ENCODE measurements at regions not wholly inside any gene's neighbourhood (a gene's known extent, or its start where the extent isn't known, plus 50 kb on each side); places are given as distances from the start of the nearest gene placed in this dataset.

DNA sequence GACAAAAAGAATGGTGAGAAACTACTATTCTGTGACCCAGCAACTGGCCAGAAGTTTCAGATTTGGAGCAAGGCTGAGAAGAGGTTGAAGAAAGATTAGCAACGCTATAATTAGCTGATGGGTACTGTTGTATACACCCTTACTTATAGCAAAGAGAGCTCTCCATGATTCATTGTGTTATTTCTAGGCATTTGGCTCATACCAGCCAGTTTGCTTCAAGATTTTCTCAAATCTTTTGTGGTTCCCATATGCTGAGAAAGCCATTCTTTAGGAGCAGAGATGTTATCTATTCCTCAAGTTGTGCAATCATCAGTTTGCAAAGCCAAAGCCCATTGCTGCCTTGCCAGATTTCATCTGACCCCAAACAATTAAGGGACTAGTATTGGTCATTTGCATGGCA lies 179.4 kb downstream of the ETS1 start:
- DNase-seq (ENCODE audit: low read depth, low spot score), result no peak

DNA sequence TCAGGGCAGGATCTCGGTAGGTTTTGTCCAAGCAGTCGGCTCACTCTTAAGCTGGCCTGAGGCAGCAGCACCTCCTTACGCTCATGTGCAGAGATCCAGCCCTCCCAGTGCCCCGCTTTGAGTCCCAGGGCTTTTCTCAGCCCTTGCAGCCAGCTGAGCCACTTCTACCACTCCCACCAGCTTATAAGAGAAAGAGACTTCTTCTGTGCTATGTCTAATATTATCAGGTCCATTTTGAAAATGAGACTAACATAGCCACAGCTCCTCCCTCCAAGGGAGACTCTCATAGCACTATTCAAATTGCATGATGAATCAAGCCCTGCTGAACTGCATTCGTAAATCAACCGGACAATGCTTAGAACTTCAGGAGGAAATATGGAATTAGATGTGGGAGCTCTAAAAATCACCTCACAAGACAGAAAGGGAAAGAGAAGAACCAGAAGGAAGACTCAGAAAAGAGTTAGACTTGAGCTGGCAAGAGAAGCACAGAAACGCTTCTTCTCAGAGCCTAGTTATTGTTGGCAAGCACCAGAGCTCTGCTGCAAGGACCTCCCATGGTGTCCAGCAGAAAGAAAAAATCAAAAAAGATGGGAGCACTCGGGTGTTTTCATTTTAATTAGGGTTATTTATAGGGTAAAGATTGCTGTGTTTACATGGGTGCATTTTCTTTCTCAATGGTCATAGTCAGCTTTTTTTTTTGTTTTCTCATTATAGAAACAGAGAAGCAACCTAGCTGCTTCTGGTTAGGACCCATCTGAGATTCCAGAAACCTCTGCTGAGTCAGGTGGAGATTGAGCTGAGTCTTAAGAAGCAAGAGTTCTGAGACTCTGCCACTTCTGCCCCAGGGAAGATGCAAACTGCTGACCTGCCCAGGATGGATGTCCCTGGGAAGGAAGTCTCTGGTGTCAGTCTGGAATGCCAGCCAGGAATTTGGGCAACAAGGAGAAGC lies 181.4 kb downstream of the ETS1 start:
- DNase-seq (ENCODE audit: low read depth, low spot score), result peak; percentile 51

DNA sequence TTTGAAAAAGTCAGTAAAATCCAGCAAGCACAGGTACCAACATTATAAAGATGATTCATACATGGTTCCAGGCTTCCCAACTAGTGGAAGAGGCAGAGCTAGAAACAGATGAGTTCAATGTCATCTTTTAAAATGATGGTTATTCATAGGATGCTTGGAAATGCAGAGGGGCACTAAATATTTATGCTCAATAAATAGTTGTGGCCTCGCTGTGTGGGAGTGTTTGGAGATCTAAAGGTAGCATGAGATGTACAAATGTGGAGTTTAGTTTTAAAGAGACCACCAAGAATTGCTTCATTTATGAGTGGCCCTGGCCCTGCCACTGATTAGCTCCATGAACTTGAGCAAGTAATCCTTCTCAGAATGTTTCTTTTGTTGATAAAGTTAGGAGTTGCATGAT lies 182.2 kb downstream of the ETS1 start:
- DNase-seq (ENCODE audit: low read depth, low spot score), result no peak

DNA sequence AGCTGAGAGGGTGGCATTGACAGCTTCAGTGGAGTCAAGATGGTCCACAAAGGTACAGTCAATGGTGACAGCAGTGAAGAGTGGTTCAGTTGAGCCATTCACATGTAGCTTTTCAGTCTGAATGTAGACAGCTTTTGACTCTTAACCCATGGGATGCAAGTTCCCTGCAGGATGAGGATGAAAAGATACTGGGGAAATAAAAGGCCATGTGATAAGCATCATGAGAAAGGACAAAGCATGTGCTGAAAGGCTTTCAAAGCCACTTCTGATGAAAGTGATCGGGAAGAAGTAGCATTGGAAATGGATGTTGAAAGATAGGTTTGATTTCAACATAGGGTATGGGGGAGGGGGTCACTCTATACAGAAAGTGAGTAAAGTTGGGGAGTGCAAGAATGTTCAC lies 182.9 kb downstream of the ETS1 start:
- DNase-seq (ENCODE audit: low read depth, low spot score), result no peak

DNA sequence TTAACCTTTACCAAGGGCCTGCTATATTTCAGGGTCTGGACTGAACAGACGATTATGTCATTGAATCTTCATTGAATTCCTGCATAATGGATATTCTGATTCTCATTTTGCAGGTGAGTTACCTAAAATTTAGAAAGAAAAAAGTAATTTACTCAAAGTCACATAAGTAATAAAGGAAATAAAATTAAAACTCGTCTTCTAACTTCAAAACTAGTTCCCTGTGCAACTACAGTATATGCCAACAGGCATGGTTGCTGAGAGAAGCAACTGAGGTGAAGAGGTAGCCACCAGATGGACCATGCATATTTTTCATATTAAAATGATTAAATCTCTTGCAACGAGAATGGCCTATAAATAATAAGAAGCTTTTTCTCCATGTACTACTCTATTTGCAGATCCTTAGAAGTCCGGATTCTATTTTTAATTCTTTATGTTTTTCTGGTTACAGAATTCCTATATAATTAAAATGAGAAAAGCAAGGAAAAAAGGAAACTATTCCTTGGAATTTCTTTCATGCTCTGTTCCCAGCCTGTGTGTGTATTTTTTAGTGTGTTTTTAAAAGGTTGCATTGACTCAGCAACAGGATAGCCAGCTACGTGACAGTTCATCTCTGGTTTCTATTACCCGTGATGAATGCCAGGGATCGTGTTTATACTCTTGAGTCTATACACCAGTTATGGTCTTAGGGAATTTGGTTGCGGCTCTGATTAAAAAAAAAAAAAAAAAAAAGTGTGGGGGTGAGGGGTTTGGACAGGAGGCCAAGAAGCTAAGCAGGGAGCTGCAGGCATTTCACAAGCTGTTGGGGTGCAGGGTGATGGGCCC lies 186.8 kb downstream of the ETS1 start:
- DNase-seq (ENCODE audit: low read depth, low spot score), result no peak

DNA sequence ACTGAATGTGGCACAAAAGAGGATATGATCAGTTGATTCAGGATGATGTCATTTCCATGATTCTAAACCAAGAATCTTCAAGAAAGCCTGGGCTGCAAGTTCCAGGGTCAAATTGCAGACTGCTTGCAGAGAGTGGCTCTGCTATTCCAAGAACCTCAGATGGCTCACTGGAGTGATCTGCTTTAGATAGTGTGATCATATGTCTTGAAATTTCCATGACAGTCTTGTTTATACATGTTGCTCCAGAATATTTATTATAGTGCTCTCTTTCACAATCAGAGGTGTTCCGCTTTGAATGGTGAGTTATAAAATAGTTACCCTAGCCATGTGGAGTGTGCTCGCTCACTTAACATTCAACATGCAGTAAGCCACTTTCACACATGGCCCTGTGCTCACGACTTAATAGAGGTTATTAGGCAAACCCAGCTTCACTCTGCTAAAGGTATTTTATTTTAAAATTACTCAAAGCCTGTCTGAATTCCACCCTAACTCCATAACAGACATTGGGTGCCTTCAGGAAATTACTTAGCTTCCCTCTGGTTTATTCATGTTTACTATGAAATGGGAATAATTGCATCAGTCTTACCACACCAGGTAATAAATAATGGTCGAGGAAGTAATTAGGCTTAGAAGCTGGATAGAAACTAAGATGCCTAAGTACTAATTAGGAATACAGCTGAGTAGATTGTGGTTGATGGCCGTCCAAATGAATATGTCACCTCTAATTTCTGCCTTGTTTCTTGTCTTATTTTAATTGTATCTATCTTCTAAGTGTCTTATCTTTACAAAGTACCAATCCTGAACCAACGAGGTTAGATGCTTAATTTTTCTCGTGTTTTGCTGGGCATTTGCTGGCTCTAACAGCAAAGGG lies 187.9 kb downstream of the ETS1 start:
- DNase-seq (ENCODE audit: low read depth, low spot score), result no peak

DNA sequence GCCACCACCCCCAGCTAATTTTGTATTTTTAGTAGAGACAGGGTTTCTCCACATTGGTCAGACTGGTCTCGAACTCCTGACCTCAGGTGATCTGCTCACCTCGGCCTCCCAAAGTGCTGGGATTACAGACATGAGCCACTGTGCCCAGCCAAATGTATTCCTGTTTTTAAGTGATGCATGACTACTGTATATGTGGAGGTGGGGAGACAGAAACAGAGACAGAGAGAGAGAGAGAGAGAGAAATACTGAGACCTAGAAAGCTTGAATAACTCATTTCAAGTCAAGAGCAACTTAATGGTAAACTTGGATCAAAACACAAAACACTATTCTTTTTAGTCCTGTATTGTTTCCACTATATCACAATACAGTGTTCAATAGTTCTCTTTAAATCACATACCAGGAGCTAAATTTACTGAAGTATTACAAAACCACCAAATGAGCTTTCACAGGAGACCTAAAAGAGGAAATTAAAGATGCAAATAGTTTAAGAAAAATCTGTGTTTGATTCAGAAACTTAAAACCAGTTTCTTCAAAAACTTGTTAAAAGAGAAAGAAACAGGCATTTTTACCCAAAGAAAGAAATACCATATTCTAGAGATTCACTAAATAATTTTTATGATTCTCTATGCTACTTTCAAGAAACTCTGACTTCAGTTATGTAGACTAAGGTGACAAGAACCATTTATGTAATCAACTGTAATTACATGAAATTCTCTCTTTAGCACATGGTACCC lies 188.7 kb downstream of the ETS1 start:
- DNase-seq (ENCODE audit: low read depth, low spot score), result no peak

DNA sequence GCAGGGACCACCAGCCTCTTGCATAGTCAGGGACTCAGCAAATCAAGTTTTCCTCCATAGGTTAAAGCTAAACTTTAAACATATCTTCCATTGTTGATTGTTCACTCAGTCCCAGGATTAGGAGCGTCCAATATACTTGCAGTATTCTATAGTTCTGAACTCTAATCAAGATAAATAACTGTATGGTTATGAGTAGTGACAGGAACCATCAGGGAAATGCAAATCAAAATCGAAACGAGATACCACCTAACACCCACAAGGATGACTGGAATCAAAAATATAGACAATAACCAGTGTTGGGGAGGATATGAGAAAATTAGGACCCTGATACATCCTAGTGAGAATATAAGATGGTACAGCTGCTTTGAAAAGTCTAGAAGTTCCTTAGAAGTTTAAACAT lies 190.0 kb downstream of the ETS1 start:
- no peak for DNase-seq (ENCODE audit: low read depth, low spot score)

DNA sequence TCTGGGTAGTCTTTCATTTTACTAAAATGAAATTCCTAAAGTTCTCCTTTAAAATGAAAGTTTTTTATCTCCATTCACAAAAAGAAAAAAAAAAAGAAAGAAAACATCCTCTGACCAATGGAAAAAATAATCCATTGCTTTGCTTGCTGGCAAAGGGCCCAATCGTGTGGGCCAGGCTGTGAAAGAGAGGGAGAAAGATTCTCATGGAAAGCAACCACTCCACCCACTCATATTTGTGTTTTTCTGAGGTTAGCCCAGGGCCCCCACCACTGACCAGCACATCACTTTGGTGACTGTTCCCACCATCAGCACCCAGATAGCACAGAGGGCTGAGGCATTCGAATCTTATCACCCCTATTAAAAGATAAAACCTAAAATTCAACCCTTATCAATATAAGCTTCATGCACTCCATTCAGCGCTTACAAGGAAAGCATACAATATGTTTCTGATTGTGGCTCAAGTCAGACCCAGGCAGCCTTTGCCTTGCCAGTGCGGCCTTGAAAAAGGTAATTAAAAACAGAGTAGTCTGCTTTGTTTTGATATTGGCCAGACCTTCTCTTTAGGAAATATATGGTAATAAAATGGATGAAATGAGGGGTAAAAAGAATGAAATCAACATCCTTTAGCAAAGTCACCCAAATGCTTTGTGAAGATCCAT lies 192.8 kb downstream of the ETS1 start:
- no peak for DNase-seq (ENCODE audit: low read depth, low spot score)

DNA sequence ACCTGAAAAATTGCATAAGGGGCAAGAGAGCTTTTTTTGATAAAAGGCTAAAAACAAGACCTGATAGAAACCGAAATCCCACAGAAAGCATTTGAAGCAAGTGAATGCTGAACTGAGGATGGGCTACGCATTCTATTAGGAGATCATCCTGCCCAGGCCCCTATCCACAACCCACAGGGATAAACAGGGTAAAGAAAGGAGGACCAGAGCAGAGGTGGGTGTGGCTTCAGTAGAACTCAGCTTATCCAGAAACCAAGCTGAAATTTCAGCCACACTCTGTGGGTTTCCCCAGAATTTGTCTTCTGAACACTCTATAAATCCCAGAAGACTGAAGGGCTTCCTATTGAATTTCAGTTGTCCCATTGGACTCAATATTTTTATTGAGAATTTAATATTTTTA lies 195.1 kb downstream of the ETS1 start:
- DNase-seq (ENCODE audit: low read depth, low spot score), result no peak

DNA sequence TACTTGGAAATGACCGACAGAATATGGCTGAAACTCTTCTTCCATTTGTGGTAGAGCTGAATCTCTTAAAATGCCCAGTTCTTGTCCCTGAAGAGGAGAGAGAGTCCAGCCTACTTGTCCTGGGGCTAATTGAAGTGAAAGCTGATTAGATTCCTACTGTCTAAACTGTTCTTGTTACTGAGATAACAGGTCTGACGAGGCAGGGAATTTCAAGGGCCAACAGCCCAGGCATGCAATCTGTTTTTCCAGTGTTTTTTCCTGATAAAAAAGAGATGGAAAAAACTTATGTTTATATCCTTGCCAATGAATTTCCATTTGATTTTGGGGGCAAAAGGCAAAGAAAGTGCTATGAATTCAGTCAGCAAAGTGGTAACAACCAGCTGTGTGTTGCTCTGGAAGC lies 195.5 kb downstream of the ETS1 start:
- DNase-seq (ENCODE audit: low read depth, low spot score), result peak; percentile 19

DNA sequence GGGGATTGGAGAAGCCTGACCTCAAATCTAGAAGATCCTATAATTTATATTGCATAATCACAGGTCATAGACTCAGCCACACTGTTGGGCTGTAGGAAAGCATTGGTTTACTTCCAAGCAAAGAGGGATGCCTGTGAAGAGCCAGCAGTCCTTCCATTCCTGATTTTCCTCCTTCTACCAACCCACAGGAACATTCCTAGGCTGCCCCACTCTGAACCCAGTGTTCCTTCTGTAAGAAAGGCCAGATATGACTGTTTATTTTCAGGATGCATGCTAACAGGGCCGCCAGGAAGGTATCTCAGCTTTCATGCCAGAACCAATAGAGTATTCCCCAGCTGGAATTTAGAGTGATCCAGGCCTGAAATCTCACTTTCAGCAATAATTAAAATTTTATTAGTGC lies 197.1 kb downstream of the ETS1 start:
- DNase-seq (ENCODE audit: low read depth, low spot score), result no peak

DNA sequence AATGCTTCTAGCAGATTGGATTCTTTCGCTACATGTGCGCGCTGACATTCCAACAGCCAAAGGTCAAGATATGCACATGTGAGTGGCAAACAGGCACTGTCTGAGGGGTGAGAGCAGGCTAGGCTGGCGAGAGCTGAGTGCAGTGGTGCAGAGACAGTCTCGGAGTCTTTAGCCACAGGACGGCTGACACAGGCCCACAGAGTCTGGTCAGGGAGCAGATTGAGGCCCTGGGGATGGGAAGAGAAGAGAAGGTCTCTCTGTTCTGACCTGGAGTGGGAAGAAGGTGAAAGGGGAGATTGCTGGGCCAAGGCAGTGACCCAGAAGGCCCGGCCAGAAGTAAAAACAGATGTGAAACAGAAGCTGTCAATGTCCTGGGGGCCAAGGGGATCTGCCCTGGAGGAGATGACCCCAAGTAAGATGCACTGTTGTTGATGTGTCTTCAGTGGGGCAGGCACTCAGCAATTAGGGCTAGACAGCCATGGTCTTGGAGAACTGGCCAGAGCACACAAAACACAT lies 197.8 kb downstream of the ETS1 start:
- peak; percentile 20 for DNase-seq (ENCODE audit: low read depth, low spot score)

DNA sequence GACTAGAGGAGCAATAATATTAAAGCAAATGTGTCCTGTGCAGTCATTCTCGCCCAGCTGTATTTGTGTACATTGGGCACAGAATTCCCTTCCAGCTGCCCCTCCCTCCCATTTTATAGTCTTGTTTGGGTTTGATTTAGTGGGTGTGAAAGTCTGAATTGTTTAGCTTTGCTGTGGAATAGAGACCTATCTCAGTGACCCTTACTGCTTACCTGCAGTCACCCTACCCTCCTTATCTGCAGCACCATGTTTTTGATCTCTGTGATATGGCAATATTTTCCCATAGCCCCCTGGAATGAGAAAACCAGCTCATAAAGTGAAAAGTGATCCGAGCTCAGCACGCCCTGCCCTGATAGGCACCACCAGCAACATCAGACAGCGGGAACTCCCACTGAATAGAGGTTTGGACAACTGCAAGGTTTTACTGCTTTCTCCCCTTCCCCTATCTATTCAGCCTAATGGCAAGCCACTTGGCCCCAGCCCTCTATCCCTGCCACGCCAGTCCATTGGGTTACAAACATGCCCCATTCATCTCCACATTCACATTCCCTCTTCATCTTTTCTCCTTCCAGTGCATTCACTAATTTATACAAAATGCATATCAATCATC lies 199.0 kb downstream of the ETS1 start:
- no peak for DNase-seq (ENCODE audit: low read depth, low spot score)

DNA sequence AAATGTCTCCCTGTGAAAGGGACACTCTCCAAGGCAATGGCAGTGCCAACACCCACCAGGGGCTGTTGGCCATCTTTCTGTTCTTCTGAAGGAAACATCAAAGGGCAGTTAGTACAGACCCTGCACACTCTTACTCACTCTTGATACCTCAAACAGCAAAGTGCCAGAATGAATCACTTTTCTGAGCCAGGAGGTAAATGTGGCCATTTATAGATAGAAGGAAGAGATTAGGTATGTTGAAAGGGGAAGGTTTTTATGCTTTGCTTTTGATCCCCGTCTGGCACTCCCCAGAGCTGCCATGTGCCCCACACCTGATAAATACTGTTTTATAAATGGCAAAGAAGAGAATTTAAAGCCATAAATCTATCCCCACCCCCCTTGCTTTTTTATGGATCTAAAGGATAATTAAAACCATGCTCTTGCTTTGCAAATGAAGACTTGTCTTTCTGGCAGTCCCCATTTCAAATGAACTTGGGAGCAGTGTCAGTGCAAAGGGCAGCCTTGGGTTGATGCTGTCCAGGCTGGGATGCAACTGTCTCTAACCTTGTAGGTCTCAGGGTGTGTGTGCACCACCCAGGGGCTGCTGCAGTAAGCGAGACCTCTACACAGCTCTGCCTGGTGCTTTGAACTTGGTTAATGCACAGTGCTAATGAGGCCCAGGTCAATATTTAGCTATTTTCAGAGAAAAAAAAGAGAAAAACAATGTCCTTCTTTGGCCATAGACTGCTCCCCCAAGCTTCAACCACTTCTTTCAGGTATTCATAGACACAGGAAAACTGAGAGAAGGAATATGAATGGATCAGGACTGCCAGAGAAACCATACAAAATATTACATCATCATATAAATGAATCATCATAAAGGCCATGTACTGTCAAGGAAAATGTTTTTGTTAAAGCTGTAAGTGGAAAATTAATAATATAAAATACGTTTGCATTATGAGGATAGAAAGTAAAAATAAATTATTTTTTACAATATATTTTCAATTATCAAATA lies 207.5 kb downstream of the ETS1 start:
- no peak for DNase-seq (ENCODE audit: low read depth, low spot score)

DNA sequence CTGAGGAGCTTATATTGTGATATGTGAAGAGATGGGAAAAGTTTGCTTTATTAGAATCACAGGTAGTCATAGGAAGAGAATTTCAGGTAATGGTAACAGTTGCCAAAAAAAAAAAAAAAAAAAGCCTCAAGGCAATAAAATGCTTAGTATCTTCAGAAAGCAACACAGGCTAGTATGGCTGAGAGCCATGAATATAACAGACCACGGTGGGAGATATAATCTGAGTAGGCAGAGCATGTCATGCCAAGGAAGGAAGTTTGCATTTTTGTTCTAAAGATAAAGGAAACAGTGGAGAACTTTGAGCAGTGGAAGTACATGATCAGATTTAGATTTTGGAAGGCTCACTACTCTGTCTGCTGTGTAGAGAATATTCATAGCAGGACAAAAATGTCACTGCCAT lies 211.4 kb downstream of the ETS1 start:
- DNase-seq (ENCODE audit: low read depth, low spot score), result no peak

DNA sequence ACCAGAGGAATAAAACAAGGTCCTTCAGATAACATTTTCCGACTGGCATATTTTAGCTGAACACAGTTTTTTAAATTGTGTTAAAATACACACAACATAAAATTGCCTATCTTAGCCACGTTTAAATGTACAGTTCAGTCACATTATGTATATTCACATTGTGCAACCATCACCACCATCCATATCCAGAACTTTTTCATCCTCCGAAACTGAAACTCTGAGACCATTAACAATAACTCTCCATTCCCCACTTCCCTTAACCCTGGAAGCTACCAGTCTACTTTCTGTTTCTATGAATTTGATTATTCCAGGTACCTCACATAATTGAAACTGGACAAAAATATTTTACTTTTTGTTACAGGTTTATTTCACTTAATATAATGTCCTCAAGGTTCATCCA lies 213.3 kb downstream of the ETS1 start:
- no peak for DNase-seq (ENCODE audit: low read depth, low spot score)

DNA sequence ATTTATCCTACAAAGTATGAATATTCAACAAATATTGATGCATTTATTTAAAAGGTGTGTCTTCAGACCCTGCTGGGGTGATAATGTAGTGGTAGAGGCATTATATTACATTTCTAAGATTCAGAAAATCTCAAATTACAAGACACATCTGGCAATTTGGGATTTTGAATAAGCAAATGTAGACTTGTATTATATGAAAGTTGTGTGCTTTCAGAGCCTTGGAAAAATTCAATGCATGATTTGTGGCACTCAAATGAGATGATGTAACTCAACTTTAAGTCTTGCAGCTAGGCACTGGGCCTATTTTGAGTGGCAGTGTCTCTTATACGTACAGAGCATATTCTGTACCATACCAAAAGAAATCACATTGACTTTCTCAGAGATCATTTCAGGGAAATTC lies 214.4 kb downstream of the ETS1 start:
- DNase-seq (ENCODE audit: low read depth, low spot score), result no peak

DNA sequence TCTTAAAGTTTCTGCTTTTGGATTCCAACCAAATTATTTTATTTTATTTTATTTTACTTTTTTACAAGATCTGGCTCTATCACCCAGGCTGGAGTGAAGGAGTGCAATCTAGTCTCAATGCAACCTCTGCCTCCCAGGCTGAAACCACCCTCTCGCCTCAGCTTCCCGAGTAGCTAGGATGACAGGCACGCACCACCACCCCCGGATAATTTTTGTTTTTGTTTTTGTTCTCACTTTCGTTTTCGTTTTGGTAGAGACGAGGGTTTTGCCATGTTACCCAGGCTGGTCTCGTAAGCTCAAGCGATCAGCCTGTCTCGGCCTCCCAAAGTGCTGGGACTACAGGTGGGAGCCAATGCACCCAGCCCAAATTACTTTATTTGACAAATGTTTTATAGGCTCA lies 219.8 kb downstream of the ETS1 start:
- DNase-seq (ENCODE audit: low read depth, low spot score), result no peak

Measured in ELF-1 (cell line).